ENCODE measurements at regions not wholly inside any gene's neighbourhood (a gene's known extent, or its start where the extent isn't known, plus 50 kb on each side); places are given as distances from the start of the nearest gene placed in this dataset.

DNA sequence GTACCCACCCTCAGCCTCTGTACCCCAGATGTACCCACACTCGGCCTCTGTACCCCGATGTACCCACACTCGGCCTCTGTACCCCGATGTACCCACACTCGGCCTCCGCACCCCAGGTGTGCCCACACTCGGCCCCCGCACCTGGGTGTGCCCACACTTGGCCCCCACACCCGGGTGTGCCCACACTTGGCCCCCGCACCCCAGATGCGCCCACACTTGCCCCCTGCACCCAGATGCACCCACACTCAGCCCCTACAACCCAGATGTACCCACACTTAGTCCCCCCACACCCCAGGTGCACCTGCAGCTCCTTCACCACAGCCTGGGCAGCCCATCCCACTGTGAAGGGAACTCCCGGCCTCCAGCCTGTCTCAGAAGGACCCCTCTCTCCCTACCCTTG lies 69.7 kb downstream of the PEX11G start:
- CTCF ChIA-PET (ENCODE audit: low intra/inter-chr PET ratio) = no interaction called here
- intact Hi-C loops (cut with micrococcal nuclease) = no loop called here
- POLR2A ChIA-PET = no interaction called here
- in situ Hi-C loops (cut with MboI) = no loop called here
- no peak overlapping the region for H3K27ac ChIP-seq (ENCODE audit: extremely low read depth, low read depth, low read length)
- ATAC-seq (no peak), DNase-seq (ENCODE audit: extremely low read depth in 1 of 4, low spot score in 3 of 4) (no peak), FAIRE-seq (no peak)
- H2AFZ ChIP-seq (ENCODE audit: low read depth, low read length) = no peak overlapping the region
- TF ChIP-seq ADNP (tag; IDR thresholded peaks at IDR 0.05) = no peak
- no peak for TF ChIP-seq KDM1A (IDR thresholded peaks at IDR 0.05)
- no peak for TF ChIP-seq HNRNPK (IDR thresholded peaks at IDR 0.05; ENCODE audit: low read depth, low read length, poor library complexity, severe bottlenecking)
- TF ChIP-seq, protein P1, sequence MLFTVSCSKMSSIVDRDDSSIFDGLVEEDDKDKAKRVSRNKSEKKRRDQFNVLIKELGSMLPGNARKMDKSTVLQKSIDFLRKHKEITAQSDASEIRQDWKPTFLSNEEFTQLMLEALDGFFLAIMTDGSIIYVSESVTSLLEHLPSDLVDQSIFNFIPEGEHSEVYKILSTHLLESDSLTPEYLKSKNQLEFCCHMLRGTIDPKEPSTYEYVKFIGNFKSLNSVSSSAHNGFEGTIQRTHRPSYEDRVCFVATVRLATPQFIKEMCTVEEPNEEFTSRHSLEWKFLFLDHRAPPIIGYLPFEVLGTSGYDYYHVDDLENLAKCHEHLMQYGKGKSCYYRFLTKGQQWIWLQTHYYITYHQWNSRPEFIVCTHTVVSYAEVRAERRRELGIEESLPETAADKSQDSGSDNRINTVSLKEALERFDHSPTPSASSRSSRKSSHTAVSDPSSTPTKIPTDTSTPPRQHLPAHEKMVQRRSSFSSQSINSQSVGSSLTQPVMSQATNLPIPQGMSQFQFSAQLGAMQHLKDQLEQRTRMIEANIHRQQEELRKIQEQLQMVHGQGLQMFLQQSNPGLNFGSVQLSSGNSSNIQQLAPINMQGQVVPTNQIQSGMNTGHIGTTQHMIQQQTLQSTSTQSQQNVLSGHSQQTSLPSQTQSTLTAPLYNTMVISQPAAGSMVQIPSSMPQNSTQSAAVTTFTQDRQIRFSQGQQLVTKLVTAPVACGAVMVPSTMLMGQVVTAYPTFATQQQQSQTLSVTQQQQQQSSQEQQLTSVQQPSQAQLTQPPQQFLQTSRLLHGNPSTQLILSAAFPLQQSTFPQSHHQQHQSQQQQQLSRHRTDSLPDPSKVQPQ (CRISPR knock-in tag; IDR thresholded peaks at IDR 0.05; ENCODE audit: borderline replicate concordance) = no peak
- no peak for TF ChIP-seq LEF1 (IDR thresholded peaks at IDR 0.05)
- no peak for TF ChIP-seq RBFOX2 (IDR thresholded peaks at IDR 0.05; ENCODE audit: low read depth, low read length)
- TF ChIP-seq RBM25 (IDR thresholded peaks at IDR 0.05; ENCODE audit: low read depth, low read length, severe bottlenecking) = no peak
- TF ChIP-seq CC2D1A (IDR thresholded peaks at IDR 0.05) = no peak
- no peak for TF ChIP-seq ZNF384 (IDR thresholded peaks at IDR 0.05; ENCODE audit: low read depth, low read length)
- TF ChIP-seq ZSCAN32 (CRISPR knock-in tag; IDR thresholded peaks at IDR 0.05) = no peak
- H3K9me3 ChIP-seq (replicated peaks; ENCODE audit: control insufficient read depth, insufficient read depth, low read depth, low read length) = no peaks in the 10 kb centered on the region
- H3K4me1 ChIP-seq (replicated peaks in 1 of 2; ENCODE audit: control insufficient read depth in 2 of 2, insufficient read depth in 2 of 2, low read length in 2 of 2) = peaks cover 4 to 14% of the 10 kb centered on the region in 2 experiments; a peak in 4 of 5 replicates
- H4K20me1 ChIP-seq (replicated peaks; ENCODE audit: control insufficient read depth, insufficient read depth, low read length) = peaks cover 20% of the 10 kb centered on the region; the same call in 1 of the 2 replicates
- H3K27me3 ChIP-seq (ENCODE audit: control insufficient read depth in 2 of 2, insufficient read depth in 2 of 2, low read length in 2 of 2) = no peaks in the 10 kb centered on the region
- no peaks in the 10 kb centered on the region for H3K9me1 ChIP-seq (ENCODE audit: control insufficient read depth, insufficient read depth, low read length)
- no peaks in the 10 kb centered on the region for H3K36me3 ChIP-seq (ENCODE audit: control insufficient read depth, insufficient read depth, low read length)
- 83% methylated on average over 7 of the region's 12 CpGs for whole genome bisulfite sequencing (ENCODE audit: insufficient coverage, low coverage, missing lambda C conversion rate)
- no TSS peak for BruUV-seq (replicated peaks)
- H3K4me3 ChIP-seq = no peak overlapping the region
- H3K79me2 ChIP-seq (ENCODE audit: control insufficient read depth, insufficient read depth, low read length) = no peaks in the 10 kb centered on the region
- no peak overlapping the region for H3K9ac ChIP-seq (ENCODE audit: insufficient read depth in 1 of 2, low read depth in 2 of 2, low read length in 2 of 2)
- no peak overlapping the region for H3K4me2 ChIP-seq (ENCODE audit: insufficient read depth, low read length)
